ENCODE measurements at regions not wholly inside any gene's neighbourhood (a gene's known extent, or its start where the extent isn't known, plus 50 kb on each side); places are given as distances from the start of the nearest gene placed in this dataset.

DNA sequence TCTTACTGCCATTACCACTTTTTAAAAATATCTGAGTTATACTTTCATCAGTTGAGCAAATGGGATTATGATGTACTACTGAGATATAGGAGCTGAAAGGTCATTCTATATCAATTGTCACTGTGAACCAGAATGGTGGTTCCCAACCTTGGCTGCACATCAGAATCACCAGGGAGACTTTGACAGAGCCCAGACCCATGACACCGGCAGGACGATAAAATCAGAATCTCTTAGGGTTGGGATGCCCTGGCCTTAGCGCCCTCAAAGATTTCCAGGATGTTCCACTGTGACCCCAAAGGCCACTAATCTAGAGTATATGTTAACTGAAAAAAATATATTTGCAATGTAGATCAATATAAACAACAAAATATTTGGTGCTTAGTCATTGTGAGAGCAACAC lies 355.1 kb downstream of the LIG4 start:
- TF ChIP-seq, protein P1, sequence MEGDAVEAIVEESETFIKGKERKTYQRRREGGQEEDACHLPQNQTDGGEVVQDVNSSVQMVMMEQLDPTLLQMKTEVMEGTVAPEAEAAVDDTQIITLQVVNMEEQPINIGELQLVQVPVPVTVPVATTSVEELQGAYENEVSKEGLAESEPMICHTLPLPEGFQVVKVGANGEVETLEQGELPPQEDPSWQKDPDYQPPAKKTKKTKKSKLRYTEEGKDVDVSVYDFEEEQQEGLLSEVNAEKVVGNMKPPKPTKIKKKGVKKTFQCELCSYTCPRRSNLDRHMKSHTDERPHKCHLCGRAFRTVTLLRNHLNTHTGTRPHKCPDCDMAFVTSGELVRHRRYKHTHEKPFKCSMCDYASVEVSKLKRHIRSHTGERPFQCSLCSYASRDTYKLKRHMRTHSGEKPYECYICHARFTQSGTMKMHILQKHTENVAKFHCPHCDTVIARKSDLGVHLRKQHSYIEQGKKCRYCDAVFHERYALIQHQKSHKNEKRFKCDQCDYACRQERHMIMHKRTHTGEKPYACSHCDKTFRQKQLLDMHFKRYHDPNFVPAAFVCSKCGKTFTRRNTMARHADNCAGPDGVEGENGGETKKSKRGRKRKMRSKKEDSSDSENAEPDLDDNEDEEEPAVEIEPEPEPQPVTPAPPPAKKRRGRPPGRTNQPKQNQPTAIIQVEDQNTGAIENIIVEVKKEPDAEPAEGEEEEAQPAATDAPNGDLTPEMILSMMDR (conservative IDR thresholded peaks at IDR 0.05; ENCODE audit: low read depth, low read length): no peak
- H3K4me3 ChIP-seq (ENCODE audit: low read depth, low read length): no peak overlapping the region
- DNase-seq (ENCODE audit: low read depth): no peak

- TF ChIP-seq, protein P1 (conservative IDR thresholded peaks at IDR 0.05; ENCODE audit: low read depth, low read length): no peak
- H3K4me3 ChIP-seq (ENCODE audit: low read depth, low read length): no peak overlapping the region
- DNase-seq (ENCODE audit: low read depth): no peak
These were observed 360.5 kb downstream of the LIG4 start for GRCh38 chr13:107854880-107855279.

DNA sequence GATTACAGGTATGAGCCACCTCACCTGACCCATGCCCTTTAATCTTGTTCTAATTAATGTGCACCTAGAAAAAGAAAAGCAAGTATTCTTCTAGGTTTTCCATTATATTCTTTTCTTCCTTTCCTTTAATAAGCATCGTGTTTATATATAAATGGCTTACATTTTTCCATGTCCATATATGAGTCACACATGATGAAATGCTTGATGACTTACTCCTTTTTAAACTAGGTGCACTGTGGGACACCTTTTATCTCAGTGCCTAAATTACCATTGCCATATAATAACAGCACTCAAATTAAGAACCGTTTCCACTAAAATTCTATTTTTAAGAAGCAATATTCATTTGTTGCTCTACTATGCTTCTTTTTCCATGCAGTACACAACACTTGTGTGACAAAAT lies 363.3 kb downstream of the LIG4 start:
- DNase-seq (ENCODE audit: low read depth): no peak
- TF ChIP-seq, protein P1 (conservative IDR thresholded peaks at IDR 0.05; ENCODE audit: low read depth, low read length): no peak
- no peak overlapping the region for H3K4me3 ChIP-seq (ENCODE audit: low read depth, low read length)

- no peak for DNase-seq (ENCODE audit: low read depth)
- H3K4me3 ChIP-seq (ENCODE audit: low read depth, low read length): no peak overlapping the region
- TF ChIP-seq, protein P1 (conservative IDR thresholded peaks at IDR 0.05; ENCODE audit: low read depth, low read length): no peak
These were observed 363.7 kb downstream of the LIG4 start for GRCh38 chr13:107851670-107852069.

DNA sequence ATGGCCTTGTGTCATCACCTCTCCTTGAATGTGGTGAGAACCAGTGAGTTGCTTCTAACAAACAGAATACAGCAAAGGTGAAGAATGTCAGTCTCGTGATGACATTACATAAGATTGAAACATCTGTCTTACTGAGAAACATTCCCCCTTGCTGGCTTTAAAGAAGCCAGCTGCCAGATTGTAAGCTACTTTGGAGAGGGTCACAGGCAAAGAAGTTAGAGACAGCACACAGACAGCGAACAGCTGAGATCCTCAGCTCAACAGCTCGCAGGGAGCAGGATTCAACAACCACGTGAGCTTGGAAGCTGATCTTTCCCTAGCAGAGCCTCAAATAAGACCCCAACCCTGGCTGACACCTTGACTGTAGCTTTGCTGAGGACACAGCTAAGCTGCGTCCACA lies 367.9 kb downstream of the LIG4 start:
- TF ChIP-seq, protein P1 (conservative IDR thresholded peaks at IDR 0.05; ENCODE audit: low read depth, low read length): no peak
- H3K4me3 ChIP-seq (ENCODE audit: low read depth, low read length): no peak overlapping the region
- DNase-seq (ENCODE audit: low read depth): no peak

DNA sequence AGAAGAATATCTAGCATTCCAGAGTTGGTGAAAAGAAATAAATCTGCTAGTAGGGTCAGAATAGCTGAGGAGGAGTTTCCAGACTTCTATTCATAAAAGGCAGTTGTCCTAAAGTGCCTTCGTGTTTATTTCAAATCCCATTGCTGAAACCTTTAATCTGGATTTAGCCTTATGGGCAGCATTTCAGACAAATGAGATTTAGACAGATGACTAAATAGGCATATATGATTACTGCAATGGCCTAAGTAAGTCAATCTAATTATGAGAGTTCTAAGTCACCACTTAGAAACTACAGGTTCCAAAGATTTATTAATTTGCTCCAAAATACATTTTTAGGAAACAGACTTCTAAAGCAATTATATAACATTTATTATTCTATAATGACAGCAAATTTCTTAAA lies 368.7 kb downstream of the LIG4 start:
- TF ChIP-seq, protein P1 (conservative IDR thresholded peaks at IDR 0.05; ENCODE audit: low read depth, low read length): no peak
- DNase-seq (ENCODE audit: low read depth): no peak
- no peak overlapping the region for H3K4me3 ChIP-seq (ENCODE audit: low read depth, low read length)

DNA sequence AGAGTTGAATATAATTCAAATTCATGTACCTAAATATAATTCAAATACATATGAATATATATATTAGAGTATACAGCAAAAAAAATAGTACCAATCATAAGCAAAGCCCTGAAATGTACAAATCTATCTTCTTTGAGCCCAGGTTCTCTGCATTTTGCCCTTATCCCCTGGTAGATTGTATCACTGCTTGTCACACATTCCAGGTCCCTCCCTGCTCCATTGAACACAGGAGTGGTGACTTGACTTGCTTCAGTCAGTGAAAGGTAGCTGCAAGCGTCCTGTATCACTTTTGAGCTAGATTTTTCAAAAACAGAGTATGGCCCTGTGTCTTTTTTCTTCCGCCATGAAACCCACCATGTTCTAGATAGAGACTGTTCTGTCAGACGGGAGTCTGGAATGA lies 369.4 kb downstream of the LIG4 start:
- DNase-seq (ENCODE audit: low read depth): no peak
- TF ChIP-seq, protein P1 (conservative IDR thresholded peaks at IDR 0.05; ENCODE audit: low read depth, low read length): no peak
- H3K4me3 ChIP-seq (ENCODE audit: low read depth, low read length): no peak overlapping the region
